Endothelial cell (in vitro differentiated cells): ENCODE measurements at regions not wholly inside any gene's neighbourhood (a gene's known extent, or its start where the extent isn't known, plus 50 kb on each side); places are given as distances from the start of the nearest gene placed in this dataset.

Experiments used
- DNase-seq: peaks from one replicate; pipeline ENCODE4 v3.0.0; 2021; ENCODE audit warnings: low spot score
- H3K27ac Mint-ChIP-seq: one replicate; pipeline ENCODE4 v1.8.0; 2021; ENCODE audit warnings: mixed read lengths, inconsistent platforms; ENCODE audit not compliant: unreplicated experiment
- H3K27me3 Mint-ChIP-seq: one replicate; pipeline ENCODE4 v1.8.0; 2021; ENCODE audit warnings: mild to moderate bottlenecking, moderate library complexity, mixed read lengths, inconsistent platforms; ENCODE audit not compliant: unreplicated experiment
- H3K36me3 Mint-ChIP-seq: one replicate; pipeline ENCODE4 v1.8.0; 2021; ENCODE audit warnings: mild to moderate bottlenecking, low read depth, mixed read lengths, inconsistent platforms; ENCODE audit not compliant: unreplicated experiment
- H3K4me1 Mint-ChIP-seq: one replicate; pipeline ENCODE4 v1.8.0; 2021; ENCODE audit warnings: mild to moderate bottlenecking, mixed read lengths, inconsistent platforms; ENCODE audit not compliant: unreplicated experiment
- H3K4me3 Mint-ChIP-seq: one replicate; pipeline ENCODE4 v1.8.0; 2021; ENCODE audit warnings: mild to moderate bottlenecking, mixed read lengths, inconsistent platforms; ENCODE audit not compliant: unreplicated experiment
- H3K9me3 Mint-ChIP-seq: one replicate; pipeline ENCODE4 v1.8.0; 2021; ENCODE audit warnings: mixed read lengths, inconsistent platforms; ENCODE audit not compliant: unreplicated experiment
- TF ChIP-seq, protein P1 (sequence below): fragments of 200-600 bp; sonication (generic); IDR thresholded peaks from one replicate; pipeline ENCODE4 v1.5.0; 2021; ENCODE audit warnings: antibody characterized with exemption; ENCODE audit not compliant: unreplicated experiment

DNA sequence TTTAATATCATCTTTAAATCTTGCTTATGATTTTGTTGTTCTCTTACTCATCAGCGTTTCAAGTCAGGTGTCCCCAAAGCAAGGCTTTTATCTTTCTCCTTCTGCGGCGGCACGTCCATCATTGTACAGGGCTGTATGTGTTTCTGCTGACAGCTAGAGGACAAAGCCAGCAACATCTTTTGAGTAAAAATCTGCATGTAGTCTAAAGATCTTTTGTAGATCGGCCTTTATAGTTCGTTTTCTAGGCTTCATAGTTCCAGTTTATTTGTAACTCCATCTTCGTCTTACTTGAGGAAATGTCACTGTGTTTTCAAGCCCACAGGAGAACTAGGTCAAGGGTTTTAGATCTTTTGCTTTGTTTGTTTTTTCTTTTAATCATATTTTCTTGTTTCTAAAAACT lies 211.4 kb upstream of the TOPAZ1 start:
- Mint-ChIP-seq H3K27ac (no peak overlapping the region), H3K4me1 (no peaks in the 10 kb centered on the region), H3K9me3 (no peaks in the 10 kb centered on the region), H3K27me3 (peaks cover 2% of the 10 kb centered on the region), H3K36me3 (no peaks in the 10 kb centered on the region), H3K4me3 (no peak overlapping the region)
- DNase-seq = no peak
- TF ChIP-seq, protein P1, sequence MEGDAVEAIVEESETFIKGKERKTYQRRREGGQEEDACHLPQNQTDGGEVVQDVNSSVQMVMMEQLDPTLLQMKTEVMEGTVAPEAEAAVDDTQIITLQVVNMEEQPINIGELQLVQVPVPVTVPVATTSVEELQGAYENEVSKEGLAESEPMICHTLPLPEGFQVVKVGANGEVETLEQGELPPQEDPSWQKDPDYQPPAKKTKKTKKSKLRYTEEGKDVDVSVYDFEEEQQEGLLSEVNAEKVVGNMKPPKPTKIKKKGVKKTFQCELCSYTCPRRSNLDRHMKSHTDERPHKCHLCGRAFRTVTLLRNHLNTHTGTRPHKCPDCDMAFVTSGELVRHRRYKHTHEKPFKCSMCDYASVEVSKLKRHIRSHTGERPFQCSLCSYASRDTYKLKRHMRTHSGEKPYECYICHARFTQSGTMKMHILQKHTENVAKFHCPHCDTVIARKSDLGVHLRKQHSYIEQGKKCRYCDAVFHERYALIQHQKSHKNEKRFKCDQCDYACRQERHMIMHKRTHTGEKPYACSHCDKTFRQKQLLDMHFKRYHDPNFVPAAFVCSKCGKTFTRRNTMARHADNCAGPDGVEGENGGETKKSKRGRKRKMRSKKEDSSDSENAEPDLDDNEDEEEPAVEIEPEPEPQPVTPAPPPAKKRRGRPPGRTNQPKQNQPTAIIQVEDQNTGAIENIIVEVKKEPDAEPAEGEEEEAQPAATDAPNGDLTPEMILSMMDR = no peak

DNA sequence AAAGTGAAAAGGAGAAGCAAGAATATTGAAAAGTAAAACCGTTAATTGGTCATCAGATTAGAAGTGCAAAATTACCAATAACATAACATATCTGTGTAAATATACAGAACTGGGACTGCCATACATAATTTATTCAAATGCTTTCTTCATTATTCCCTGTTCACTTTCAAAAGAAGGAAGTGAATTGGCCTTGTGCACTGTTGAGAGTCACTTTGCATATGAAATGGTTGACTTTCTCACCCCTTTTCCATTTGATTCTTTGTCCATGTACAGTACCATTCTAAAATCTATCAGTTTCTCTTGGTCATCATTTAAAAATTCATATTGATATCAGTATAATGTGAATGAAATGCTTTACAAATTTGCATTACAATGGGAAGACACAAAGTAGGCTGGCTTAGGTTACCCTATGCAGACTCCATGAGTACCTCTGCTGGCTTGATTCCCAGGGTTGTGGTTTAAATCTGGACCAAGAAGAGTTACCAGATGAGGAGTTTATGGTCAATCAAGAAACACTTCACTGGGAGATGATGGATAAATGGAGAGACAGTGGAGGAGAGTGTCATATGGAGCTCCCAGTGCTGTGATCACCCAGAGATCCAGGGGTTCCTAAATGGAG lies 210.9 kb upstream of the TOPAZ1 start:
- TF ChIP-seq, protein P1 = no peak
- H3K36me3 Mint-ChIP-seq = no peaks in the 10 kb centered on the region
- no peak overlapping the region for H3K4me3 Mint-ChIP-seq
- no peaks in the 10 kb centered on the region for H3K9me3 Mint-ChIP-seq
- peaks cover 2% of the 10 kb centered on the region for H3K27me3 Mint-ChIP-seq
- no peaks in the 10 kb centered on the region for H3K4me1 Mint-ChIP-seq
- DNase-seq = no peak
- no peak overlapping the region for H3K27ac Mint-ChIP-seq

DNA sequence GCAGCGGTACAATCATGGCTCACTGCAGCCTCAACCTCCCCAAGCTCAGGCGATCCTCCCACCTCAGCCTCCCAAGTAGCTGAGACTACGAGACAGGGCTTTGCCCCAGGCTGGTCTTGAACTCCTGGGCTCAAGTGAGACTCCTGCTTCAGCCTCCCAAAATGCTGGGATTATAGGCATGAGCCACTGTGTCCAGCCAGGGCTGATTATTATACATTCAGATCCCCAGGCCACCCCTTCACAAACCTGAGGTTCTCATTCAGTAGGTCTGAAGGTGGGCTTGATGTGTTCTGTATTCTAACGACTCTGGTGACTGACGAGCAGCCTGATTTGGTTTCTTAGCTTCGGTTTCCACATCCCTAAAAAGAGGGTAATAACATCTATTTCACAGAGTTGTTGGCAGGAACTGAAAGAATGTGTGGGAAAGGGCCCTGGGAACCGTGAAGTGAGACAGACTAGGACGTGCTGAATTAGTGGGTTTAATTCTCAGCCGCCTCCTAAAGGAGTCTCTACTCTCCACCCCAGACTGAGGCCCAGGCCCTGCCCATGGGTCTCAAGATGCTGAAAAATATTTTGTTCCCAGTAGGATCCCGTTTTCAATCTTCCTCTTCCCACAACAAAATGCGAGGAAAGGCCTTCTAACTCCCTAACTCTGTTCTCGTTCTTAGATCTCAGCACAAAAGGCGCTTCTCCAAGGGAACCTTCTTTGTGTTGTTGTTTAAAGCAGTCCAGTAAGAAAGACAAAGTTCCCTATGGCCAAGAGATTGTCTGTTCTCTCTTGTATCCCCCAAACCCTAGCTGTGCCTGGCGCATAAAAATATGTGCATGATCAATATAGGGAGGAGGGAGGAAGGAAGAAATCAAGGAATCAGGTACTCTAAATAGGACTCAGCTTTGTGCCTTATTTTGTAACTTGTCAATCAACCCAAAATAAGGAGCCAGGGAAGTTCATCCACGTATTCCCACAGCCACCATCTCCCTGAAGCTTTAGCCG lies 210.0 kb upstream of the TOPAZ1 start:
- no peak overlapping the region for H3K4me3 Mint-ChIP-seq
- no peak overlapping the region for H3K27ac Mint-ChIP-seq
- H3K9me3 Mint-ChIP-seq = no peaks in the 10 kb centered on the region
- no peaks in the 10 kb centered on the region for H3K36me3 Mint-ChIP-seq
- no peaks in the 10 kb centered on the region for H3K4me1 Mint-ChIP-seq
- H3K27me3 Mint-ChIP-seq = peaks cover 2% of the 10 kb centered on the region
- TF ChIP-seq, protein P1 = no peak
- no peak for DNase-seq

DNA sequence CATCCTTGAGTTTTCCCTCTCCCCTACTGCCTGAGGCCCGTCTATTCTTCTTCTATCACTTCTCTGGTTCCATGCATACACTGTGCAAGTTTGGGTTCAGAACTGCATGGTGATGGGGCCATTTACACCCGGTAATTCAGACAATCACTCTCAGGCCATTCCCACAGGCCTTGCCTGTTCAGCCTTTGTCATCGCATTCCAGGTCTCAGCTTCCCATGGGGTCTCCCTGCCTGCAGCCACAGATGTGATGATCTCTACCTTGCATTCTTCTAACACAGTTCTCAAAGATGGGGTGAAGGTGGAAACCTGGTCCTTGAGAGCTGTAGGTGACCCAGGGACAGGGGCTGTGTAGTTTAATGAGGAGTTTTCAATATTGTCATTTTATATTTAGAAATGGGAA lies 209.2 kb upstream of the TOPAZ1 start:
- DNase-seq = no peak
- no peak overlapping the region for H3K4me3 Mint-ChIP-seq
- no peaks in the 10 kb centered on the region for H3K4me1 Mint-ChIP-seq
- TF ChIP-seq, protein P1 = no peak
- H3K27me3 Mint-ChIP-seq = peaks cover 2% of the 10 kb centered on the region
- no peaks in the 10 kb centered on the region for H3K36me3 Mint-ChIP-seq
- H3K9me3 Mint-ChIP-seq = no peaks in the 10 kb centered on the region
- H3K27ac Mint-ChIP-seq = no peak overlapping the region

DNA sequence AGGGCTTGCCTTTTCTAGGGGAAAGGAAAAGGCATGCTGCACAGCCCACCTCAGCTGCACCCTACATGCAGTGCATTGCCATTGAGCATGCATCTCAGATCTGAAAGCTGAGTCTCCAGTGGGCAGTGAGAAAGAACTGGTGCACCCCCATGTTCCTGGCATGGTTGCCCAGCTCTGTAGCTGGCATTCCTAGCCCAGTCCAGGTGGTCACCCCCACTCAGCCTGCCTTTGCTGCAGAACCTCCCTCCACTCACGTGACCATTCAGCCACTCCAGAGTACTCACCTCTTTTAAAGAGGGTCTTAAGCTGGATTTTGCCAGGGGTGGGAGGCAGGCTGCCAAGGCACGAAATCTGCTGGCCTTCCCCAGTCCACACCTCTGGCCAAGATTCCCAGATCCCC lies 208.6 kb upstream of the TOPAZ1 start:
- Mint-ChIP-seq H3K27ac (no peak overlapping the region), H3K36me3 (no peaks in the 10 kb centered on the region), H3K27me3 (peaks cover 2% of the 10 kb centered on the region), H3K4me3 (no peak overlapping the region), H3K9me3 (no peaks in the 10 kb centered on the region), H3K4me1 (no peaks in the 10 kb centered on the region)
- no peak for DNase-seq
- TF ChIP-seq, protein P1 = no peak
